Liver (tissue), 8 donors: ENCODE measurements at regions not wholly inside any gene's neighbourhood (a gene's known extent, or its start where the extent isn't known, plus 50 kb on each side); places are given as distances from the start of the nearest gene placed in this dataset.
"Not testable (repeated sequence)": the region's sequence is repeated elsewhere in the genome, so short reads cannot be mapped to it uniquely, and the experiment has no call there.

Source experiments
- DNase-seq: peaks from one replicate; pipeline ENCODE4 v3.0.0-alpha.2; 2017; ENCODE audit warnings: low spot score
- H3K27ac ChIP-seq, 2 donors: one replicate each; pipeline ENCODE4 v1.7.0; 2013; ENCODE audit warnings: inconsistent platforms in 2 of 2, low read length in 2 of 2, control low read depth in 1 of 2, low read depth in 1 of 2, mild to moderate bottlenecking in 1 of 2
- H3K27me3 ChIP-seq, 4 donors: one replicate each; pipeline versions ENCODE4 v1.6.1 to v1.7.0; 2013; ENCODE audit warnings: low read length in 3 of 4, inconsistent platforms in 1 of 4, mild to moderate bottlenecking in 1 of 4, moderate library complexity in 1 of 4; ENCODE audit not compliant: control insufficient read depth in 4 of 4, insufficient read depth in 4 of 4
- H3K36me3 ChIP-seq, 4 donors: one replicate each; pipeline versions ENCODE4 v1.6.1 to v1.7.0; 2013; ENCODE audit warnings: low read length in 3 of 4, mild to moderate bottlenecking in 3 of 4, low read depth in 1 of 4, moderate library complexity in 1 of 4; ENCODE audit not compliant: control insufficient read depth in 4 of 4, insufficient read depth in 3 of 4
- H3K4me1 ChIP-seq, 4 donors: one replicate each; pipeline versions ENCODE4 v1.6.1 to v1.7.0; 2013; ENCODE audit warnings: low read length in 3 of 4, mild to moderate bottlenecking in 3 of 4, moderate library complexity in 1 of 4; ENCODE audit not compliant: control insufficient read depth in 4 of 4, insufficient read depth in 4 of 4
- H3K4me3 ChIP-seq, 3 donors: one replicate each; pipeline versions ENCODE4 v1.6.1 to v1.7.0; 2013; ENCODE audit warnings: low read length in 3 of 3, control low read depth in 1 of 3, low read depth in 1 of 3, mild to moderate bottlenecking in 1 of 3
- H3K9ac ChIP-seq, 2 donors: one replicate each; pipeline ENCODE4 v1.7.0; 2013; ENCODE audit warnings: low read length in 2 of 2, mild to moderate bottlenecking in 2 of 2, moderate library complexity in 2 of 2, control low read depth in 1 of 2, low read depth in 1 of 2
- H3K9me3 ChIP-seq, 4 donors: one replicate each; pipeline versions ENCODE4 v1.6.1 to v1.7.0; 2013; ENCODE audit warnings: low read length in 3 of 4; ENCODE audit not compliant: control insufficient read depth in 4 of 4
- ATF3 ChIP-seq: IDR thresholded peaks from 2 replicates; pipeline ENCODE4 v1.6.1; 2016; ENCODE audit warnings: antibody characterized with exemption
- CTCF ChIP-seq: fragments of 150-350 bp; IDR thresholded peaks from 2 replicates; pipeline ENCODE4 v1.5.1; 2017; ENCODE audit warnings: improper control_type of control experiment, low read depth, low read length; ENCODE audit not compliant: missing input control
- EGR1 ChIP-seq, 2 donors: IDR thresholded peaks; 2 replicates each; pipeline ENCODE4 v1.6.1; 2016 to 2018; ENCODE audit warnings: antibody characterized with exemption in 2 of 2, low read depth in 2 of 2
- FOXA1 ChIP-seq: IDR thresholded peaks from 2 replicates; pipeline ENCODE4 v1.6.1; 2016; ENCODE audit warnings: antibody characterized with exemption
- FOXA2 ChIP-seq: IDR thresholded peaks from 2 replicates; pipeline ENCODE4 v1.6.1; 2016; ENCODE audit warnings: antibody characterized with exemption
- GABPA ChIP-seq, 2 donors: IDR thresholded peaks in 1 of 2; conservative IDR thresholded peaks in 1 of 2; 2 replicates each; pipeline ENCODE4 v1.6.1; 2016; ENCODE audit warnings: antibody characterized with exemption in 2 of 2, mild to moderate bottlenecking in 1 of 2, moderate library complexity in 1 of 2
- HNF4A ChIP-seq, 2 donors: conservative IDR thresholded peaks; 2 replicates each; pipeline ENCODE4 v1.6.1; 2016; ENCODE audit warnings: antibody characterized with exemption in 2 of 2, mild to moderate bottlenecking in 2 of 2
- HNF4G ChIP-seq: IDR thresholded peaks from 2 replicates; pipeline ENCODE4 v1.6.1; 2016; ENCODE audit warnings: antibody characterized with exemption
- JUND ChIP-seq, 2 donors: IDR thresholded peaks; 2 replicates each; pipeline ENCODE4 v1.6.1; 2016; ENCODE audit warnings: antibody characterized with exemption in 2 of 2
- MAX ChIP-seq: IDR thresholded peaks from 2 replicates; pipeline ENCODE4 v1.6.1; 2016; ENCODE audit warnings: antibody characterized with exemption
- NR2F2 ChIP-seq: IDR thresholded peaks from 2 replicates; pipeline ENCODE4 v1.6.1; 2016; ENCODE audit warnings: antibody characterized with exemption
- RAD21 ChIP-seq, 2 donors: IDR thresholded peaks; 2 replicates each; pipeline ENCODE4 v1.6.1; 2016; ENCODE audit warnings: antibody characterized with exemption in 2 of 2, mild to moderate bottlenecking in 2 of 2
- REST ChIP-seq: IDR thresholded peaks from 2 replicates; pipeline ENCODE4 v1.6.1; 2016; ENCODE audit warnings: antibody characterized with exemption, mild to moderate bottlenecking
- RXRA ChIP-seq, 2 donors: IDR thresholded peaks; 2 replicates each; pipeline ENCODE4 v1.6.1; 2017 to 2018; ENCODE audit warnings: antibody characterized with exemption in 2 of 2, mild to moderate bottlenecking in 1 of 2
- SP1 ChIP-seq: IDR thresholded peaks from 2 replicates; pipeline ENCODE4 v1.6.1; 2018; ENCODE audit warnings: antibody characterized with exemption, mild to moderate bottlenecking
- TAF1 ChIP-seq: conservative IDR thresholded peaks from 2 replicates; pipeline ENCODE4 v1.6.1; 2016; ENCODE audit warnings: antibody characterized with exemption, mild to moderate bottlenecking
- YY1 ChIP-seq: IDR thresholded peaks from 2 replicates; pipeline ENCODE4 v1.6.1; 2016; ENCODE audit warnings: antibody characterized with exemption, mild to moderate bottlenecking
- ZBTB33 ChIP-seq: IDR thresholded peaks from 2 replicates; pipeline ENCODE4 v1.6.1; 2016; ENCODE audit warnings: antibody characterized with exemption
- WGBS: extraction: QIAGEN DNeasy Blood & Tissue Kit; methylation state at CpG from one replicate; pipeline ENCODE4 v1.1.7; 2013; 5-methylcytosine and 5-hydroxymethylcytosine counted together
- donor health status: healthy.
- donor health status: healthy.
- donor health status: healthy.
- donor health status: healthy.
- donor health status: healthy.

- TF ChIP-seq CTCF = no peak
Observed at GRCh38 chr13:38462605-38463004, 113.0 kb downstream of the UFM1 start (continued).

- no peaks in the 10 kb centered on the region for H3K4me1 ChIP-seq
- TF ChIP-seq YY1 = no peak
- TF ChIP-seq RAD21 (IDR thresholded peaks at IDR 0.05) = no peak
- TF ChIP-seq ZBTB33 = no peak
- no peak for TF ChIP-seq HNF4A (conservative IDR thresholded peaks at IDR 0.05)
- TF ChIP-seq MAX = no peak
- no peak for TF ChIP-seq JUND (IDR thresholded peaks at IDR 0.05)
- no peak for TF ChIP-seq SP1
- no peak for TF ChIP-seq FOXA2
- TF ChIP-seq FOXA1 = no peak
- no peak for TF ChIP-seq NR2F2
- no peak for TF ChIP-seq EGR1 (IDR thresholded peaks at IDR 0.05; ENCODE audit: low read depth in 2 of 2)
- no peak for TF ChIP-seq REST
- no peak for TF ChIP-seq RXRA (IDR thresholded peaks at IDR 0.05)
- TF ChIP-seq HNF4G = no peak
- no peak for TF ChIP-seq ATF3
- no peak for TF ChIP-seq CTCF
- no peak for TF ChIP-seq TAF1
- TF ChIP-seq GABPA (IDR thresholded peaks at IDR 0.05 in 1 of 2, conservative IDR thresholded peaks at IDR 0.05 in 1 of 2) = no peak
- H3K27me3 ChIP-seq = peaks cover 0 to 3% (median 0%) of the 10 kb centered on the region in 4 donors
- H3K4me3 ChIP-seq = no peak overlapping the region
- 68% methylated on average over 3 of the region's 3 CpGs for WGBS
- H3K9me3 ChIP-seq = peaks cover 0 to 11% (median 2%) of the 10 kb centered on the region in 4 donors
- H3K9ac ChIP-seq = no peak overlapping the region
- no peaks in the 10 kb centered on the region for H3K36me3 ChIP-seq
- DNase-seq = no peak
- no peak overlapping the region for H3K27ac ChIP-seq
Observed at GRCh38 chr13:38463048-38463447, 113.4 kb downstream of the UFM1 start.

- H3K9ac ChIP-seq, H3K27ac ChIP-seq, H3K36me3 ChIP-seq, DNase-seq, H3K27me3 ChIP-seq, H3K9me3 ChIP-seq, H3K4me1 ChIP-seq, H3K4me3 ChIP-seq: not testable (repeated sequence)
- 89% methylated on average over 33 of the region's 34 CpGs for WGBS
Observed at GRCh38 chr13:38472411-38472810, 122.8 kb downstream of the UFM1 start.
